Endothelial cell of umbilical vein (primary cell): ENCODE measurements at regions not wholly inside any gene's neighbourhood (a gene's known extent, or its start where the extent isn't known, plus 50 kb on each side); places are given as distances from the start of the nearest gene placed in this dataset.

Experiments
- EZH2 ChIP-seq: IDR thresholded peaks from 2 replicates; pipeline ENCODE4 v1.6.1; 2012; ENCODE audit warnings: borderline replicate concordance, low read depth, mild to moderate bottlenecking, moderate library complexity, low read length, inconsistent platforms; ENCODE audit not compliant: severe bottlenecking
- GATA2 ChIP-seq: IDR thresholded peaks from 2 replicates; pipeline ENCODE4 v1.7.0; 2011; ENCODE audit warnings: low read depth, mild to moderate bottlenecking, moderate library complexity, mixed read lengths, low read length; ENCODE audit not compliant: insufficient read length, insufficient read depth
- MYC ChIP-seq: IDR thresholded peaks from one replicate; pipeline ENCODE4 v1.6.1; 2011; ENCODE audit warnings: mild to moderate bottlenecking, low read depth, low read length
- POLR2A ChIP-seq: IDR thresholded peaks from 2 replicates; pipeline ENCODE4 v1.6.1; 2012; ENCODE audit warnings: low read depth, mild to moderate bottlenecking, control low read depth, low read length
- POLR2AphosphoS5 ChIP-seq: IDR thresholded peaks from 2 replicates; pipeline ENCODE4 v1.6.1; 2012; ENCODE audit warnings: low read depth, mild to moderate bottlenecking, control low read depth, low read length, moderate library complexity; ENCODE audit not compliant: insufficient read depth
- TF ChIP-seq, protein P1 (sequence below), 2 donors: IDR thresholded peaks; 1 replicate in 1 of 2; 2 replicates in 1 of 2; pipeline ENCODE4 v1.5.1; 2011; ENCODE audit warnings: low read length in 2 of 2, mild to moderate bottlenecking in 2 of 2, moderate library complexity in 2 of 2, control low read depth in 1 of 2, inconsistent platforms in 1 of 2, low read depth in 1 of 2; ENCODE audit not compliant: insufficient read depth in 1 of 2; ENCODE audit errors: extremely low read depth in 1 of 2
- TF ChIP-seq, protein P2 (sequence below): IDR thresholded peaks from 2 replicates; pipeline ENCODE4 v1.6.1; 2011; ENCODE audit not compliant: insufficient read depth, insufficient read length

DNA sequence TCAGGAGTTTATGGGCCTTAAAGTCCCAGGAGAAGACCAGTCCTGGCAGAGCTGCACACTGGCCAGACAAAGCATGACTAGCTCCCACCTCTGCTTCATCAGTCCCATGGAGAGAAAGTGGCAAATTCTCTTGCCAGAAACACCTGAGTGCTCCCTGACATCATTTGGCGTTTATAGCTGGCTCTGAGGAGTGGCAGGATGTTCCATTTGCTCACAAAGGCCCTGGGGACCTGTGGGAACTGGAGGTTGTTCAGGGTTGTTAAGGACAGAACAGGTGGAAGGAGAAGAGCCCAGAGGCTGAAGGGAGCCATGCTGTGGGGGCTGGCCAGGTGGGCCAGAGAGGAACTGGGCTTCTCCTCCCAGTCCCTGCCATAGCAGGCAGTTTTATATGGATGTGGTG is 56.1 kb downstream of the RPL37A start:
- TF ChIP-seq, protein P1, sequence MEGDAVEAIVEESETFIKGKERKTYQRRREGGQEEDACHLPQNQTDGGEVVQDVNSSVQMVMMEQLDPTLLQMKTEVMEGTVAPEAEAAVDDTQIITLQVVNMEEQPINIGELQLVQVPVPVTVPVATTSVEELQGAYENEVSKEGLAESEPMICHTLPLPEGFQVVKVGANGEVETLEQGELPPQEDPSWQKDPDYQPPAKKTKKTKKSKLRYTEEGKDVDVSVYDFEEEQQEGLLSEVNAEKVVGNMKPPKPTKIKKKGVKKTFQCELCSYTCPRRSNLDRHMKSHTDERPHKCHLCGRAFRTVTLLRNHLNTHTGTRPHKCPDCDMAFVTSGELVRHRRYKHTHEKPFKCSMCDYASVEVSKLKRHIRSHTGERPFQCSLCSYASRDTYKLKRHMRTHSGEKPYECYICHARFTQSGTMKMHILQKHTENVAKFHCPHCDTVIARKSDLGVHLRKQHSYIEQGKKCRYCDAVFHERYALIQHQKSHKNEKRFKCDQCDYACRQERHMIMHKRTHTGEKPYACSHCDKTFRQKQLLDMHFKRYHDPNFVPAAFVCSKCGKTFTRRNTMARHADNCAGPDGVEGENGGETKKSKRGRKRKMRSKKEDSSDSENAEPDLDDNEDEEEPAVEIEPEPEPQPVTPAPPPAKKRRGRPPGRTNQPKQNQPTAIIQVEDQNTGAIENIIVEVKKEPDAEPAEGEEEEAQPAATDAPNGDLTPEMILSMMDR (IDR thresholded peaks at IDR 0.05; ENCODE audit: extremely low read depth in 1 of 2, insufficient read depth in 1 of 2, low read depth in 1 of 2, low read length in 2 of 2), result no peak
- TF ChIP-seq, protein P2, sequence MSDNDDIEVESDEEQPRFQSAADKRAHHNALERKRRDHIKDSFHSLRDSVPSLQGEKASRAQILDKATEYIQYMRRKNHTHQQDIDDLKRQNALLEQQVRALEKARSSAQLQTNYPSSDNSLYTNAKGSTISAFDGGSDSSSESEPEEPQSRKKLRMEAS, result no peak
- TF ChIP-seq EZH2 (no peak), MYC (no peak), POLR2A (no peak), POLR2AphosphoS5 (no peak), GATA2 (no peak)
